ENCODE measurements at regions not wholly inside any gene's neighbourhood (a gene's known extent, or its start where the extent isn't known, plus 50 kb on each side); places are given as distances from the start of the nearest gene placed in this dataset.

DNA sequence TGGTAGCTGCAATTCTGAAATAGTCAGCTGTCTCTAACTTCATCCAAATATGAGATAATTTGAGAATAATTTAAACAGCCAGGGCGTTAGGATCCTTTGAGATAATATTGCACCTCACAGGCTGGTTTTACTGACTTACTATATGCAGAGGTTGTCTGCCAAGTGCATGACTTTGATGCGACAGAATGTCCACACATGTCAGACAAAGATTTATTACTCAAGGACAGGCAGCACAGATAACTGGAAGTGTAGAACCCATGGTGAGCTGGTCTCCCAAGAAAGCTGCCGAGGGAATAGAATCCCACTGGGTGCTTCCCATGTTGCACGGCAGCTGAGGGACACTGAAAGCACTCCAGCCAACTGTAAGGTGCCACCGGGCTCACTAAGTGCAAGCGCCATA lies 166.2 kb upstream of the GALNTL6 start:
- H3K9me3 ChIP-seq (ENCODE audit: control insufficient read depth, insufficient read depth, low read length): no peaks in the 10 kb centered on the region
- H3K27ac ChIP-seq (ENCODE audit: low read depth, low read length): no peak overlapping the region
- DNase-seq (ENCODE audit: low read depth in 4 of 6, low spot score in 6 of 6): no peak
- H3K4me1 ChIP-seq (ENCODE audit: control insufficient read depth, insufficient read depth, low read length): no peaks in the 10 kb centered on the region
- no peaks in the 10 kb centered on the region for H3K36me3 ChIP-seq (ENCODE audit: control insufficient read depth, insufficient read depth, low read length)
- WGBS (ENCODE audit: insufficient coverage): 75% methylated on average over 5 of the region's 6 CpGs
- H3K4me3 ChIP-seq (ENCODE audit: low read depth, low read length): no peak overlapping the region
- no peaks in the 10 kb centered on the region for H3K27me3 ChIP-seq (ENCODE audit: control insufficient read depth, insufficient read depth, low read length)

DNA sequence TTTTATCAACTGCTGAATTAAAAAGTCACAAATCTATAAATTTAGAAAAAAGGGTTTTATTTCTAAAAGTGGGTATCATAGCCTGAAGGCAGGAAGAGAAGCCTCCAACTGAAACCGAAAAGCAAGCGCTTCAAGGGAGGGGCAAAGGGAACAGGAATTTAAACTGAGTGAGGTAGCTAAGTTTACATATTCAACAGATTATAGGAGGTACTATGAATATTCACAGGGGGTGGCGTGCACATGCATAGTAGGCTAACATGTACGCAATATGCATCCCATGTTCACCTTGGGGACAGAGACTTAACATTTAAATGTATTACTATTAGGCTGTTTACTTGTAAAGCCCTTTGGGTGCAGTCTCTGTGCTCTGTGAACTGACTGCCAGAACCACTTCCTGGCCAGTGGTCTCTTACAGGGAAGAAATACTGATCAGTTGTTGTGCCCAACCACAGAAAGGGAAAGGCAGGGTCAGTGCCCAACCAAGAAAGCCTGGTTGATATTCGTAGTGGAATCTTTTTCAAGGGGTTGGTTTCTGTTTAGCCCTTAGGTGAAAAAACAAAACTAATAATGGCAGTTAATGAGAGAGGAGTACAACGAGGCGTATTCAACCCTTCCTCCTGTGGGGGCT lies 168.7 kb upstream of the GALNTL6 start:
- 94% methylated on average over 2 of the region's 7 CpGs for WGBS (ENCODE audit: insufficient coverage)
- H3K4me3 ChIP-seq (ENCODE audit: low read depth, low read length): no peak overlapping the region

DNA sequence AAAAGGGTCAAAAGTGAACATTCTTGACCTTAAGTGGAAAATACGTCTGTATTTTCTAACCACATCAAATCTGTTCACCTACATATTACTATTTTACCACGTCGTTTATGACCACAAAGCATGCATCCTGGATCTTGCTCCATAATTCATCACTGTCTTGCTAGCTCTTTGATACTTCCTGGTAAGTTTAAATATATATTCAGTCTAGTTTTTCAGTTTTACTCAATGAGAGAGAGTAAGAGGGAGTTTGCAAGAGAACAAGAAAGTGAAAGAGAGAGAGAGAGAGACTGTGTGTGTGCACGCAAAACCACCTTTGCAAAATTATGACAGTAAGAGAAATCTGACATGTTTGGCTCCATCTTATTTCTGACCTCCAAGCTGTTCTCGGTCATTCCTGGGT lies 173.7 kb upstream of the GALNTL6 start:
- no peaks in the 10 kb centered on the region for H3K36me3 ChIP-seq (ENCODE audit: control insufficient read depth, insufficient read depth, low read length)

More for the DNA sequence above, 168.7 kb upstream of the GALNTL6 start:
- no peak overlapping the region for H3K27ac ChIP-seq (ENCODE audit: low read depth, low read length)
- H3K4me1 ChIP-seq (ENCODE audit: control insufficient read depth, insufficient read depth, low read length): no peaks in the 10 kb centered on the region
- no peak for DNase-seq (ENCODE audit: low read depth in 4 of 6, low spot score in 6 of 6)
- H3K9me3 ChIP-seq (ENCODE audit: control insufficient read depth, insufficient read depth, low read length): no peaks in the 10 kb centered on the region
- H3K27me3 ChIP-seq (ENCODE audit: control insufficient read depth, insufficient read depth, low read length): no peaks in the 10 kb centered on the region
- H3K36me3 ChIP-seq (ENCODE audit: control insufficient read depth, insufficient read depth, low read length): no peaks in the 10 kb centered on the region

DNA sequence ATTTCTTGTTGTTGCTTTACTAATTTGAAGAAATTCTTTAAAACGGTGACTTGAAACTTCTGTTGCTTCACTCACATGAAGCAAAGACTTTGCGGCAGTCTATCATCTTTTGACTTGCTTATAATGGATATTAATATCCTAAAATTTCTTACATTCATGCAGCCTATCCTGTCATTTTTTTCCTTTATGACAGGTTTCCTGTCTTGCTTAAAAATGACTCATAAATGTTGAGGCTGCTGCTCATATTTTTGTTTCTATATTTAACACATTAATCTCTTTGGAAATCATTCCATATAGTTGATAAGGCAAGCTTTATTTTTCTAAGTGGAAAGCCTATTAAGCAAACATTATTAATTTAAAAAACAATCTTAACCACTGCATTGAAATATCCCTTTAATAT lies 176.6 kb upstream of the GALNTL6 start:
- no peaks in the 10 kb centered on the region for H3K36me3 ChIP-seq (ENCODE audit: control insufficient read depth, insufficient read depth, low read length)
- H3K27ac ChIP-seq (ENCODE audit: low read depth, low read length): no peak overlapping the region
- no peaks in the 10 kb centered on the region for H3K27me3 ChIP-seq (ENCODE audit: control insufficient read depth, insufficient read depth, low read length)
- no peaks in the 10 kb centered on the region for H3K9me3 ChIP-seq (ENCODE audit: control insufficient read depth, insufficient read depth, low read length)
- no peaks in the 10 kb centered on the region for H3K4me1 ChIP-seq (ENCODE audit: control insufficient read depth, insufficient read depth, low read length)
- no peak for DNase-seq (ENCODE audit: low read depth in 4 of 6, low spot score in 6 of 6)
- WGBS (ENCODE audit: insufficient coverage): no CpG with 5 or more reads among the region's 2 CpGs
- no peak overlapping the region for H3K4me3 ChIP-seq (ENCODE audit: low read depth, low read length)

More for the DNA sequence above, 173.7 kb upstream of the GALNTL6 start:
- no peak for DNase-seq (ENCODE audit: low read depth in 4 of 6, low spot score in 6 of 6)
- H3K4me3 ChIP-seq (ENCODE audit: low read depth, low read length): no peak overlapping the region
- no peaks in the 10 kb centered on the region for H3K4me1 ChIP-seq (ENCODE audit: control insufficient read depth, insufficient read depth, low read length)
- 86% methylated on average over 2 of the region's 5 CpGs for WGBS (ENCODE audit: insufficient coverage)
- H3K27me3 ChIP-seq (ENCODE audit: control insufficient read depth, insufficient read depth, low read length): no peaks in the 10 kb centered on the region
- H3K27ac ChIP-seq (ENCODE audit: low read depth, low read length): no peak overlapping the region
- H3K9me3 ChIP-seq (ENCODE audit: control insufficient read depth, insufficient read depth, low read length): no peaks in the 10 kb centered on the region

DNA sequence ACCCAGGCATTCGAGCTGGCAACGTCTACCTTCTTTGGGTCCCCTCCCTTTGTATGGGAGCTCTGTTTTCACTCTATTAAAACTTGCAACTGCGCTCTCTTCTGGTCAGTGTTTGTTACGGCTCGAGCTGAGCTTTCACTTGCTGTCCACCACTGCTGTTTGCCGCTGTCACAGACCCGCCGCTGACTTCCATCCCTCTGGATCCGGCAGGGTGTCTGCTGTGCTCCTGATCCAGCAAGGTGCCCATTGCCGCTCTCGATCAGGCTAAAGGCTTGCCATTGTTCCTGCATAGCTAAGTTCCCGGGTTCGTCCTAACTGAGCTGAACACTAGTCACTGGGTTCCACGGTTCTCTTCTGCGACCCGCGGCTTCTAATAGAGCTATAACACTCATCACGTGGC lies 183.5 kb upstream of the GALNTL6 start:
- Histone ChIP-seq H3K4me1 (ENCODE audit: control insufficient read depth, insufficient read depth, low read length) (no peaks in the 10 kb centered on the region), H3K27me3 (ENCODE audit: control insufficient read depth, insufficient read depth, low read length) (no peaks in the 10 kb centered on the region), H3K27ac (ENCODE audit: low read depth, low read length) (no peak overlapping the region), H3K9me3 (ENCODE audit: control insufficient read depth, insufficient read depth, low read length) (no peaks in the 10 kb centered on the region), H3K4me3 (ENCODE audit: low read depth, low read length) (no peak overlapping the region), H3K36me3 (ENCODE audit: control insufficient read depth, insufficient read depth, low read length) (no peaks in the 10 kb centered on the region)
- DNase-seq (ENCODE audit: low read depth in 4 of 6, low spot score in 6 of 6): no peak
- 95% methylated on average over 17 of the region's 18 CpGs for WGBS (ENCODE audit: insufficient coverage)

DNA sequence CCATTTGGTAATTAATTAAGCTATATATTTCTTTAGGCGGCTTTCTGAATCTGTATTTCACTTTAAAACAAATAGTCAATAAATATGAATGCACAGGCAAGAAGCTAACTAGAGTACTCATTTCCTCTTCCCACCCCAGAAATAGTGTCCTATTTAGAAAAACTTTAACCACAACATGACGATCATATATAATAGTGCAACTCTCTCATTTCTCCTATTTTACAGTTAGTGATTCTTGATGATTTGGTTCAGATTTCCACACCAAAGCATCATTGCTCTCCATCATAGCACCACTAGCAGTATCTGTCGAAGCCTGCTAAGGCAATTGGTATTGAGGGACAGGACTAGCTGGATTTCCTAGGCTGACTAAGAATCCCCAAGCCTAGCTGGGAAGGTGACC lies 184.0 kb upstream of the GALNTL6 start:
- no peak for DNase-seq (ENCODE audit: low read depth in 4 of 6, low spot score in 6 of 6)
- WGBS (ENCODE audit: insufficient coverage): no CpG with 5 or more reads among the region's 3 CpGs
- Histone ChIP-seq H3K4me3 (ENCODE audit: low read depth, low read length) (no peak overlapping the region), H3K9me3 (ENCODE audit: control insufficient read depth, insufficient read depth, low read length) (no peaks in the 10 kb centered on the region), H3K27ac (ENCODE audit: low read depth, low read length) (no peak overlapping the region), H3K27me3 (ENCODE audit: control insufficient read depth, insufficient read depth, low read length) (no peaks in the 10 kb centered on the region), H3K4me1 (ENCODE audit: control insufficient read depth, insufficient read depth, low read length) (no peaks in the 10 kb centered on the region), H3K36me3 (ENCODE audit: control insufficient read depth, insufficient read depth, low read length) (no peaks in the 10 kb centered on the region)

DNA sequence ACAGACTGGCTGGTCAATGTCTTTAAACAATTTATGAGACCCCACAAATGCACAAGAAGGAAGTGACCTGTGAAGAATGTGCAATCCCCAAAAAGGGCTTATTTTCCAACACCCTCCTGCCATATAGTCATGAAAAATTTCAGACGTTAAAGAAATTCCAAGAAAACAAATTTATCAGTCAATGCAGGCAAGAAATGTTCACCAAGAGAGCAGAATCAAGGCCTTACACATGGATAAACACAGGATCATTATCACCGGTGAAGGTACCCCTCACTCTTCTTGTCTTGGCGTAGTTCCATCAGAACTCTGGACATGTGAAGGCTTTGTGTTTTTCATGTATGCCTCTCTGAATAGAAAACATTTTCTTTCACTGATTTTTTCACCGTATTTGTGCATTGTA lies 186.7 kb upstream of the GALNTL6 start:
- no peaks in the 10 kb centered on the region for H3K4me1 ChIP-seq (ENCODE audit: control insufficient read depth, insufficient read depth, low read length)
- no peak for DNase-seq (ENCODE audit: low read depth in 4 of 6, low spot score in 6 of 6)
- H3K27ac ChIP-seq (ENCODE audit: low read depth, low read length): no peak overlapping the region
- no peaks in the 10 kb centered on the region for H3K36me3 ChIP-seq (ENCODE audit: control insufficient read depth, insufficient read depth, low read length)
- WGBS (ENCODE audit: insufficient coverage): no CpG with 5 or more reads among the region's 4 CpGs
- no peaks in the 10 kb centered on the region for H3K27me3 ChIP-seq (ENCODE audit: control insufficient read depth, insufficient read depth, low read length)
- no peak overlapping the region for H3K4me3 ChIP-seq (ENCODE audit: low read depth, low read length)
- no peaks in the 10 kb centered on the region for H3K9me3 ChIP-seq (ENCODE audit: control insufficient read depth, insufficient read depth, low read length)

DNA sequence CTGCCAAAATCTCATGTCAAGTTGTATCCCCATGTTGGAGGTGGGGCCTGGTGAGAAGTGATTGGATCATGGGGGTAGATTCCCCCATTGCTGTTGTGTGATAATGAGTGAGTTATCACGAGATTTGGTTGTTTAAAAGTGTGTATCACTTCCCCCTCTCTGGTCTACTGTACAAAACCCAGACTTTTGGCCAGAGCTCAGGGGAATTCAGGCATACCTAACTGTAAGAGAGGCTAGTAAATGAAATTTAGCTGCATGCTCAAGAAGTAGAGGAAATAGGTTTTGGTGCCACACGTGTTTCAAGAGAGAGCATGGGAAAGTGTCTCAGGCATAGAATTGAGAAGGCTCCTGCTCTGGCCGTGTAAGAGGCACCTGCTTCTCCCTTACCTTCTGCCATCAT lies 190.5 kb upstream of the GALNTL6 start:
- WGBS (ENCODE audit: insufficient coverage): 95% methylated on average over 2 of the region's 3 CpGs
- Histone ChIP-seq H3K27me3 (ENCODE audit: control insufficient read depth, insufficient read depth, low read length) (no peaks in the 10 kb centered on the region), H3K4me3 (ENCODE audit: low read depth, low read length) (no peak overlapping the region)

DNA sequence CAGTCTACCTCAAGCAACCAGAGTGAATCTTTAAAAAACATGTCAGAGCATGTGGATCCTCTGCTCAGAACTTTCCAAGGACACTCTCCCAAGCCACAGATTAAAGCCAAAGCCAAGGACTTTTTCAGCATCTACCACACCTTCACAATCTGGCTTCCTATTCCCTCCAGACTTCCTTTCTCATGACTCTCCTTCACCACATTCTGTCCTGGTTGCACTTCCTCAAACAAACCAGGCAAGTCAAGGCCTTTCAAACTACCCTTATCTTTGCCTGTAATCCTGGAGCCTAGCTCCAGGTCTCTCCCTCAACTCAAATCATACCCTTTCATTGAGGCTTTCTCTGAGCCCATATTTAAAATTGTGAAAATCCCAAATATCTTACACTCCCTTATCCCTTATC lies 191.6 kb upstream of the GALNTL6 start:
- Histone ChIP-seq H3K27me3 (ENCODE audit: control insufficient read depth, insufficient read depth, low read length) (no peaks in the 10 kb centered on the region), H3K9me3 (ENCODE audit: control insufficient read depth, insufficient read depth, low read length) (no peaks in the 10 kb centered on the region), H3K36me3 (ENCODE audit: control insufficient read depth, insufficient read depth, low read length) (no peaks in the 10 kb centered on the region), H3K4me3 (ENCODE audit: low read depth, low read length) (no peak overlapping the region), H3K27ac (ENCODE audit: low read depth, low read length) (no peak overlapping the region), H3K4me1 (ENCODE audit: control insufficient read depth, insufficient read depth, low read length) (no peaks in the 10 kb centered on the region)
- no peak for DNase-seq (ENCODE audit: low read depth in 4 of 6, low spot score in 6 of 6)

More for the DNA sequence above, 190.5 kb upstream of the GALNTL6 start:
- Histone ChIP-seq H3K4me1 (ENCODE audit: control insufficient read depth, insufficient read depth, low read length) (no peaks in the 10 kb centered on the region), H3K36me3 (ENCODE audit: control insufficient read depth, insufficient read depth, low read length) (no peaks in the 10 kb centered on the region), H3K9me3 (ENCODE audit: control insufficient read depth, insufficient read depth, low read length) (no peaks in the 10 kb centered on the region), H3K27ac (ENCODE audit: low read depth, low read length) (no peak overlapping the region)
- no peak for DNase-seq (ENCODE audit: low read depth in 4 of 6, low spot score in 6 of 6)

DNA sequence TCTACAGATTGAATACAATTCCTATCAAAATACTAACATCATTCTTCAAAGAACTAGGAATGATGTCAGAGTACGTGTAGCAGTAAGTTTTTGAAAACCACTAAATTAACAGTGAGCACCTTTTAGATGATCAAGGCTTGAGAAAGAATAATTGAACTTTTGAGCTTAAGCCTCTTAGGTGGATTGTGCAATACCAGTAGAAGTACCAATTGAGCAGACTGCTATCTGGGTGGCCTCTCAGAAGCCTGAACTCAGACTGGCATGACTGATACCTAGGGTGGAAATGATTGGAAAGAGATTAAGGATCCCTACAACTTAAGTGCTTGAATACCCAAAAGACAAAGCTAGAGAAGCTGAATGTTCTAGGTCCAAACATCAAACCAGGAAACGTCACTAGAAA lies 200.3 kb upstream of the GALNTL6 start:
- no peaks in the 10 kb centered on the region for H3K27me3 ChIP-seq (ENCODE audit: control insufficient read depth, insufficient read depth, low read length)
- H3K27ac ChIP-seq (ENCODE audit: low read depth, low read length): no peak overlapping the region
- H3K36me3 ChIP-seq (ENCODE audit: control insufficient read depth, insufficient read depth, low read length): no peaks in the 10 kb centered on the region
- H3K4me1 ChIP-seq (ENCODE audit: control insufficient read depth, insufficient read depth, low read length): no peaks in the 10 kb centered on the region
- no peak overlapping the region for H3K4me3 ChIP-seq (ENCODE audit: low read depth, low read length)
- H3K9me3 ChIP-seq (ENCODE audit: control insufficient read depth, insufficient read depth, low read length): no peaks in the 10 kb centered on the region
- DNase-seq (ENCODE audit: low read depth in 4 of 6, low spot score in 6 of 6): no peak
- no CpG with 5 or more reads among the region's 2 CpGs for WGBS (ENCODE audit: insufficient coverage)

Data from spinal cord (tissue), 9 donors.